Mesenchymal stem cell (in vitro differentiated cells and primary cell): ENCODE measurements at regions not wholly inside any gene's neighbourhood (a gene's known extent, or its start where the extent isn't known, plus 50 kb on each side); places are given as distances from the start of the nearest gene placed in this dataset.

ENCODE experiments used
- DNase-seq: peaks from one replicate; pipeline ENCODE4 v3.0.0-alpha.2; 2013
- H2AFZ ChIP-seq: one replicate; pipeline ENCODE4 v1.6.1; 2013; ENCODE audit warnings: low read depth, mild to moderate bottlenecking, control low read depth, inconsistent platforms, low read length, moderate library complexity
- H2AK5ac ChIP-seq: 2 replicates; pipeline ENCODE4 v1.6.1; 2013; ENCODE audit warnings: low read length, moderate library complexity, mild to moderate bottlenecking, inconsistent platforms; ENCODE audit not compliant: severe bottlenecking
- H2BK120ac ChIP-seq: one replicate; pipeline ENCODE4 v1.6.1; 2013; ENCODE audit warnings: low read depth, mild to moderate bottlenecking, inconsistent platforms, low read length, moderate library complexity
- H2BK12ac ChIP-seq, 2 experiments: one replicate each; pipeline ENCODE4 v1.6.1; 2013; ENCODE audit warnings: inconsistent platforms in 2 of 2, low read length in 2 of 2, mild to moderate bottlenecking in 2 of 2, moderate library complexity in 2 of 2, control low read depth in 1 of 2
- H2BK15ac ChIP-seq: one replicate; pipeline ENCODE4 v1.6.1; 2013; ENCODE audit warnings: mild to moderate bottlenecking, low read depth, inconsistent platforms; ENCODE audit not compliant: poor library complexity, severe bottlenecking
- H2BK5ac ChIP-seq: 2 replicates; pipeline ENCODE4 v1.6.1; 2013; ENCODE audit warnings: low read depth, mild to moderate bottlenecking, low read length, control low read depth, inconsistent platforms; ENCODE audit not compliant: poor library complexity, severe bottlenecking
- H3K14ac ChIP-seq, 2 experiments: one replicate each; pipeline ENCODE4 v1.6.1; 2013; ENCODE audit warnings: inconsistent platforms in 2 of 2, low read length in 2 of 2, control low read depth in 1 of 2, mild to moderate bottlenecking in 1 of 2, moderate library complexity in 1 of 2
- H3K18ac ChIP-seq, 2 experiments: one replicate each; pipeline ENCODE4 v1.6.1; 2013; ENCODE audit warnings: inconsistent platforms in 2 of 2, low read length in 2 of 2, control low read depth in 1 of 2, low read depth in 1 of 2, mild to moderate bottlenecking in 1 of 2
- H3K23ac ChIP-seq, 2 experiments: one replicate each; pipeline ENCODE4 v1.6.1; 2013; ENCODE audit warnings: inconsistent platforms in 2 of 2, low read length in 2 of 2, mild to moderate bottlenecking in 2 of 2, moderate library complexity in 2 of 2, control low read depth in 1 of 2
- H3K27ac ChIP-seq: 2 replicates; pipeline ENCODE4 v1.5.1; 2013; ENCODE audit warnings: mild to moderate bottlenecking, moderate library complexity, low read length, control low read depth, inconsistent platforms; ENCODE audit not compliant: poor library complexity, severe bottlenecking
- H3K27me3 ChIP-seq, 2 experiments: 2 replicates each; pipeline versions ENCODE4 v1.6.1 to v1.7.0; 2013; ENCODE audit warnings: low read length in 2 of 2, mild to moderate bottlenecking in 2 of 2, moderate library complexity in 2 of 2, control low read depth in 1 of 2, inconsistent platforms in 1 of 2; ENCODE audit not compliant: control insufficient read depth in 1 of 2, insufficient read depth in 1 of 2
- H3K36me3 ChIP-seq, 2 experiments: 2 replicates each; pipeline versions ENCODE4 v1.6.1 to v1.7.0; 2013; ENCODE audit warnings: low read length in 2 of 2, control low read depth in 1 of 2, inconsistent platforms in 1 of 2, low read depth in 1 of 2, mild to moderate bottlenecking in 1 of 2; ENCODE audit not compliant: insufficient read depth in 2 of 2, control insufficient read depth in 1 of 2
- H3K4ac ChIP-seq, 2 experiments: one replicate each; pipeline ENCODE4 v1.6.1; 2013; ENCODE audit warnings: inconsistent platforms in 2 of 2, low read length in 2 of 2, mild to moderate bottlenecking in 2 of 2, moderate library complexity in 2 of 2, control low read depth in 1 of 2, low read depth in 1 of 2
- H3K4me1 ChIP-seq: 2 replicates; pipeline ENCODE4 v1.6.1; 2013; ENCODE audit warnings: low read depth, low read length, control low read depth; ENCODE audit not compliant: control insufficient read depth, insufficient read depth
- H3K4me2 ChIP-seq: 2 replicates; pipeline ENCODE4 v1.6.1; 2013; ENCODE audit warnings: low read length, mild to moderate bottlenecking, inconsistent platforms; ENCODE audit not compliant: poor library complexity, severe bottlenecking
- H3K4me3 ChIP-seq, 2 experiments: 2 replicates each; pipeline versions ENCODE4 v1.5.1 to v1.7.0; 2013; ENCODE audit warnings: low read length in 2 of 2, mild to moderate bottlenecking in 2 of 2, control low read depth in 1 of 2, low read depth in 1 of 2; ENCODE audit not compliant: insufficient read depth in 1 of 2
- H3K79me1 ChIP-seq: replicated peaks from 2 replicates; pipeline ENCODE4 v1.6.1; 2013; ENCODE audit warnings: mild to moderate bottlenecking, control low read depth, low read length, inconsistent platforms; ENCODE audit not compliant: poor library complexity, severe bottlenecking
- H3K9ac ChIP-seq: 2 replicates; pipeline ENCODE4 v1.7.0; 2013; ENCODE audit warnings: mild to moderate bottlenecking, low read length, moderate library complexity
- H3K9me3 ChIP-seq: 2 replicates; pipeline ENCODE4 v1.7.0; 2013; ENCODE audit warnings: mild to moderate bottlenecking, low read length; ENCODE audit not compliant: control insufficient read depth
- H4K8ac ChIP-seq: one replicate; pipeline ENCODE4 v1.6.1; 2013; ENCODE audit warnings: inconsistent platforms, mild to moderate bottlenecking, low read length, moderate library complexity
- H4K91ac ChIP-seq: one replicate; pipeline ENCODE4 v1.6.1; 2013; ENCODE audit warnings: mild to moderate bottlenecking, low read length, inconsistent platforms
- WGBS: methylation state at CpG from one replicate; pipeline ENCODE4 v1.1.7; 2013; ENCODE audit warnings: mixed read lengths; 5-methylcytosine and 5-hydroxymethylcytosine counted together

- no peak overlapping the region for H3K14ac ChIP-seq
- H2AFZ ChIP-seq = no peak overlapping the region
- peaks cover 19% of the 10 kb centered on the region for H3K4me1 ChIP-seq
- H3K4me3 ChIP-seq = no peak overlapping the region
- 28% methylated on average over 3 of the region's 3 CpGs for WGBS
- H3K27me3 ChIP-seq = no peaks in the 10 kb centered on the region
- H3K9ac ChIP-seq = no peak overlapping the region
- H3K4me2 ChIP-seq = no peak overlapping the region
- H3K79me1 ChIP-seq = no peaks in the 10 kb centered on the region
- peaks cover 19% of the 10 kb centered on the region for H3K9me3 ChIP-seq
- no peak overlapping the region for H2BK12ac ChIP-seq
- no peak overlapping the region for H4K8ac ChIP-seq
- H3K4ac ChIP-seq = no peak overlapping the region
- H2AK5ac ChIP-seq = no peak overlapping the region
- H4K91ac ChIP-seq = peak overlapping the region; percentile 10
- H2BK15ac ChIP-seq = no peak overlapping the region
- no peak overlapping the region for H3K27ac ChIP-seq
- no peak overlapping the region for H2BK5ac ChIP-seq
- DNase-seq = no peak
- H3K18ac ChIP-seq = no peak overlapping the region
- H3K23ac ChIP-seq = no peak overlapping the region
- no peaks in the 10 kb centered on the region for H3K36me3 ChIP-seq
- no peak overlapping the region for H2BK120ac ChIP-seq
Observed at GRCh38 chr2:236765478-236765877, 195.9 kb downstream of the ACKR3 start.

- no peak overlapping the region for H2BK5ac ChIP-seq
- no peak overlapping the region for H2AK5ac ChIP-seq
- H4K8ac ChIP-seq = no peak overlapping the region
- H3K27ac ChIP-seq = no peak overlapping the region
- no peak for DNase-seq
- H2BK120ac ChIP-seq = no peak overlapping the region
- no peak overlapping the region for H3K4me2 ChIP-seq
- no peak overlapping the region for H3K9ac ChIP-seq
- WGBS = 100% methylated on average over 1 of the region's 2 CpGs
- no peak overlapping the region for H3K23ac ChIP-seq
- H4K91ac ChIP-seq = no peak overlapping the region
- H3K27me3 ChIP-seq = no peaks in the 10 kb centered on the region
- no peaks in the 10 kb centered on the region for H3K79me1 ChIP-seq
- H3K9me3 ChIP-seq = peaks cover 19% of the 10 kb centered on the region
- H2AFZ ChIP-seq = no peak overlapping the region
- no peak overlapping the region for H2BK12ac ChIP-seq
- no peak overlapping the region for H2BK15ac ChIP-seq
- no peak overlapping the region for H3K14ac ChIP-seq
- no peak overlapping the region for H3K4me3 ChIP-seq
- H3K4ac ChIP-seq = no peak overlapping the region
- H3K36me3 ChIP-seq = no peaks in the 10 kb centered on the region
- H3K4me1 ChIP-seq = peaks cover 19% of the 10 kb centered on the region
- H3K18ac ChIP-seq = no peak overlapping the region
Observed at GRCh38 chr2:236766850-236767249, 197.2 kb downstream of the ACKR3 start.

GRCh38 chr2:236767941-236768340 lies 198.3 kb downstream of the ACKR3 start:
- H3K27ac ChIP-seq = peak overlapping the region; percentile 63
- H3K4ac ChIP-seq = no peak overlapping the region
- H2BK12ac ChIP-seq = peak overlapping the region in 1 of 2 experiments; percentile 50
- 93% methylated on average over 7 of the region's 7 CpGs for WGBS
- H3K18ac ChIP-seq = no peak overlapping the region
- H2BK15ac ChIP-seq = no peak overlapping the region
- no peak overlapping the region for H4K91ac ChIP-seq
- H2AK5ac ChIP-seq = peak overlapping the region; percentile 85
- no peak overlapping the region for H3K23ac ChIP-seq
- no peak overlapping the region for H3K4me3 ChIP-seq
- no peak overlapping the region for H3K14ac ChIP-seq
- H3K79me1 ChIP-seq = no peaks in the 10 kb centered on the region
- H3K27me3 ChIP-seq = no peaks in the 10 kb centered on the region
- no peak overlapping the region for H4K8ac ChIP-seq
- no peak overlapping the region for H2AFZ ChIP-seq
- H2BK120ac ChIP-seq = no peak overlapping the region
- H3K4me1 ChIP-seq = peaks cover 19% of the 10 kb centered on the region
- DNase-seq = no peak
- H3K36me3 ChIP-seq = no peaks in the 10 kb centered on the region
- H3K9ac ChIP-seq = no peak overlapping the region
- H3K9me3 ChIP-seq = peaks cover 19% of the 10 kb centered on the region
- H2BK5ac ChIP-seq = peak overlapping the region; percentile 58
- H3K4me2 ChIP-seq = no peak overlapping the region

GRCh38 chr2:236768393-236769140 lies 198.9 kb downstream of the ACKR3 start:
- H3K9me3 ChIP-seq = peaks cover 19% of the 10 kb centered on the region
- WGBS = 91% methylated on average over 4 of the region's 4 CpGs
- H3K4me2 ChIP-seq = no peak overlapping the region
- H2AFZ ChIP-seq = no peak overlapping the region
- peak overlapping the region; percentile 33 for H4K8ac ChIP-seq
- H3K4me3 ChIP-seq = no peak overlapping the region
- no peak overlapping the region for H3K9ac ChIP-seq
- H3K27ac ChIP-seq = peak overlapping the region; percentile 87
- H3K36me3 ChIP-seq = no peaks in the 10 kb centered on the region
- peak overlapping the region in 1 of 2 experiments; percentile 7 for H3K14ac ChIP-seq
- no peak for DNase-seq
- peak overlapping the region in 1 of 2 experiments; percentile 80 for H3K18ac ChIP-seq
- H3K4me1 ChIP-seq = peaks cover 22% of the 10 kb centered on the region
- no peaks in the 10 kb centered on the region for H3K79me1 ChIP-seq
- H2AK5ac ChIP-seq = peak overlapping the region; percentile 100
- H2BK5ac ChIP-seq = peak overlapping the region; percentile 100
- no peak overlapping the region for H3K4ac ChIP-seq
- no peak overlapping the region for H3K23ac ChIP-seq
- H3K27me3 ChIP-seq = no peaks in the 10 kb centered on the region
- peak overlapping the region; percentile 37 for H4K91ac ChIP-seq
- no peak overlapping the region for H2BK15ac ChIP-seq
- H2BK12ac ChIP-seq = peak overlapping the region in 1 of 2 experiments; percentile 75
- H2BK120ac ChIP-seq = no peak overlapping the region
